GM23338 (cell line): ENCODE measurements at regions not wholly inside any gene's neighbourhood (a gene's known extent, or its start where the extent isn't known, plus 50 kb on each side); places are given as distances from the start of the nearest gene placed in this dataset.

ENCODE experiments used
- CREB1 ChIP-seq: fragments of 250-450 bp; sonication (Bioruptor Pico); IDR thresholded peaks from 2 replicates; pipeline ENCODE4 v1.5.0; 2020; ENCODE audit warnings: low read depth, mild to moderate bottlenecking, moderate library complexity
- CTCF ChIP-seq, 2 experiments: fragments of 200-600 bp in 1 of 2; sonication (generic) in 1 of 2; conservative IDR thresholded peaks; 2 replicates each; pipeline versions ENCODE4 v1.5.1 to v1.6.1; 2016 to 2017; ENCODE audit warnings: antibody characterized with exemption in 2 of 2, low read depth in 2 of 2, mild to moderate bottlenecking in 2 of 2, moderate library complexity in 1 of 2
- EZH2 ChIP-seq: fragments of 200-600 bp; sonication (generic); IDR thresholded peaks from one replicate; pipeline ENCODE4 v1.8.0; 2017; ENCODE audit warnings: antibody characterized with exemption, mild to moderate bottlenecking, low read depth; ENCODE audit not compliant: unreplicated experiment
- EZH2phosphoT487 ChIP-seq: fragments of 200-600 bp; sonication (generic); IDR thresholded peaks from one replicate; pipeline ENCODE4 v1.8.1; 2018; ENCODE audit warnings: antibody characterized with exemption; ENCODE audit not compliant: unreplicated experiment
- JUNB ChIP-seq: IDR thresholded peaks from one replicate; pipeline ENCODE4 v1.6.1; 2016; ENCODE audit warnings: antibody characterized with exemption; ENCODE audit not compliant: unreplicated experiment
- POLR2AphosphoS5 ChIP-seq: IDR thresholded peaks from 2 replicates; pipeline ENCODE4 v1.6.1; 2016; ENCODE audit warnings: antibody characterized with exemption, low read depth
- REST ChIP-seq: IDR thresholded peaks from one replicate; pipeline ENCODE4 v1.6.1; 2018; ENCODE audit warnings: antibody characterized with exemption; ENCODE audit not compliant: unreplicated experiment
- STAT1 ChIP-seq: IDR thresholded peaks from one replicate; pipeline ENCODE4 v1.6.1; 2016; ENCODE audit warnings: antibody characterized with exemption; ENCODE audit not compliant: unreplicated experiment
- ZNF114 ChIP-seq: fragments of 250-450 bp; sonication (Bioruptor Pico); IDR thresholded peaks from 2 replicates; pipeline ENCODE4 v1.5.0; 2020; ENCODE audit warnings: mild to moderate bottlenecking, moderate library complexity

- TF ChIP-seq JUNB (no peak), EZH2 (no peak), CTCF (conservative IDR thresholded peaks at IDR 0.05; ENCODE audit: low read depth in 2 of 2) (no peak), REST (no peak), ZNF114 (CRISPR knock-in tag) (no peak), CREB1 (CRISPR knock-in tag) (no peak), POLR2AphosphoS5 (no peak), STAT1 (no peak), EZH2phosphoT487 (no peak)
Observed at GRCh38 chr4:123849495-123849894, 452.9 kb downstream of the SPRY1 start.
